Activated CD4-positive, alpha-beta T cell treated with anti-CD3 and anti-CD28 coated beads for 36 hours (primary cell): ENCODE measurements at regions not wholly inside any gene's neighbourhood (a gene's known extent, or its start where the extent isn't known, plus 50 kb on each side); places are given as distances from the start of the nearest gene placed in this dataset.

ENCODE experiments used
- ATAC-seq: fragments of 200-7000 bp; cut with Tn5 transposase; one replicate; pipeline ENCODE4 v1.10.0; 2021; ENCODE audit warnings: mild to moderate bottlenecking, moderate library complexity
- CTCF ChIA-PET: fragments of 350-600 bp; sonication (Branson Sonifier 250); formaldehyde crosslinking; loops from one replicate; lab custom pipeline; 2021; ENCODE audit warnings: antibody characterized with exemption; lab: Charles Lee
- POLR2A ChIA-PET: fragments of 350-600 bp; sonication (Branson Sonifier 250); formaldehyde crosslinking; loops from one replicate; lab custom pipeline; 2021; ENCODE audit warnings: antibody characterized with exemption, inconsistent platforms; lab: Charles Lee
- DNase-seq: peaks from one replicate; pipeline ENCODE4 v3.0.0-alpha.2; 2020
- H3K27ac Mint-ChIP-seq: one replicate; pipeline ENCODE4 v1.8.0; 2021; ENCODE audit warnings: mixed read lengths
- H3K27me3 Mint-ChIP-seq: one replicate; pipeline ENCODE4 v1.8.0; 2021; ENCODE audit warnings: mixed read lengths
- H3K36me3 Mint-ChIP-seq: one replicate; pipeline ENCODE4 v1.8.0; 2021; ENCODE audit warnings: low read depth, mixed read lengths
- H3K4me1 Mint-ChIP-seq: one replicate; pipeline ENCODE4 v1.8.0; 2021; ENCODE audit warnings: mixed read lengths
- H3K4me3 Mint-ChIP-seq: one replicate; pipeline ENCODE4 v1.8.0; 2021; ENCODE audit warnings: mild to moderate bottlenecking, moderate library complexity, mixed read lengths
- H3K9me3 Mint-ChIP-seq: one replicate; pipeline ENCODE4 v1.8.0; 2021; ENCODE audit warnings: low read depth, mixed read lengths
- intact Hi-C, 2 experiments: fragments of 100-400 bp; cut with DNase I in 1 of 2; cut with micrococcal nuclease in 1 of 2; formaldehyde crosslinking; loops; one replicate each; pipeline versions ENCODE4 v1.14.2 to v1.15.1; 2022 to 2024; cut with DNase I, micrococcal nuclease

- H3K4me1 Mint-ChIP-seq = no peaks in the 10 kb centered on the region
- no peak for DNase-seq
- H3K4me3 Mint-ChIP-seq = no peak overlapping the region
- H3K27me3 Mint-ChIP-seq = no peaks in the 10 kb centered on the region
- H3K36me3 Mint-ChIP-seq = no peaks in the 10 kb centered on the region
- ChIA-PET CTCF (no interaction called here), POLR2A (no interaction called here)
- intact Hi-C loops = no loop called here
- no peak overlapping the region for H3K27ac Mint-ChIP-seq
- H3K9me3 Mint-ChIP-seq = no peaks in the 10 kb centered on the region
- no peak for ATAC-seq
Observed at GRCh38 chr2:146853741-146854444, 990.9 kb upstream of the ACVR2A start.

- CTCF ChIA-PET = no interaction called here
- no peaks in the 10 kb centered on the region for H3K27me3 Mint-ChIP-seq
Observed at GRCh38 chr2:146852661-146853060, 992.2 kb upstream of the ACVR2A start.

GRCh38 chr2:146850746-146851145 is 994.1 kb upstream of the ACVR2A start:
- ATAC-seq (no peak), DNase-seq (no peak)
- Mint-ChIP-seq H3K27me3 (no peaks in the 10 kb centered on the region), H3K4me3 (no peak overlapping the region), H3K9me3 (no peaks in the 10 kb centered on the region), H3K4me1 (no peaks in the 10 kb centered on the region), H3K36me3 (no peaks in the 10 kb centered on the region), H3K27ac (no peak overlapping the region)
- intact Hi-C loops = no loop called here
- ChIA-PET POLR2A (no interaction called here), CTCF (no interaction called here)

More at GRCh38 chr2:146852661-146853060, 992.2 kb upstream of the ACVR2A start:
- Mint-ChIP-seq H3K4me1 (no peaks in the 10 kb centered on the region), H3K4me3 (no peak overlapping the region), H3K9me3 (no peaks in the 10 kb centered on the region), H3K36me3 (no peaks in the 10 kb centered on the region), H3K27ac (no peak overlapping the region)
- DNase-seq = no peak
- POLR2A ChIA-PET = no interaction called here
- ATAC-seq = no peak
- intact Hi-C loops = no loop called here

GRCh38 chr2:146847846-146848245 is 997.0 kb upstream of the ACVR2A start:
- CTCF ChIA-PET = no interaction called here

GRCh38 chr2:146844226-146844990 is 1000.4 kb upstream of the ACVR2A start:
- ChIA-PET POLR2A (no interaction called here), CTCF (no interaction called here)
- Mint-ChIP-seq H3K9me3 (no peaks in the 10 kb centered on the region), H3K36me3 (no peaks in the 10 kb centered on the region), H3K4me3 (no peak overlapping the region), H3K27ac (no peak overlapping the region), H3K4me1 (no peaks in the 10 kb centered on the region), H3K27me3 (peaks cover 2% of the 10 kb centered on the region)
- DNase-seq (no peak), ATAC-seq (no peak)
- intact Hi-C loops = no loop called here

More at GRCh38 chr2:146847846-146848245, 997.0 kb upstream of the ACVR2A start:
- Mint-ChIP-seq H3K36me3 (no peaks in the 10 kb centered on the region), H3K4me1 (no peaks in the 10 kb centered on the region), H3K9me3 (no peaks in the 10 kb centered on the region), H3K27ac (no peak overlapping the region), H3K4me3 (no peak overlapping the region), H3K27me3 (no peaks in the 10 kb centered on the region)
- DNase-seq (no peak), ATAC-seq (no peak)
- intact Hi-C loops = no loop called here
- POLR2A ChIA-PET = no interaction called here

GRCh38 chr2:146837857-146838256 is 1007.0 kb upstream of the ACVR2A start:
- H3K9me3 Mint-ChIP-seq = no peaks in the 10 kb centered on the region
- DNase-seq (no peak), ATAC-seq (no peak)
- no peaks in the 10 kb centered on the region for H3K36me3 Mint-ChIP-seq
- no peaks in the 10 kb centered on the region for H3K4me1 Mint-ChIP-seq
- no peak overlapping the region for H3K4me3 Mint-ChIP-seq
- H3K27ac Mint-ChIP-seq = no peak overlapping the region
- intact Hi-C loops = no loop called here
- ChIA-PET CTCF (interaction anchor here (0.6 kb wide), 1 partner anchor 1771 kb away, joined by 5 read pairs; no protein-coding TSS in a partner anchor), POLR2A (no interaction called here)
- peaks cover 2% of the 10 kb centered on the region for H3K27me3 Mint-ChIP-seq

- intact Hi-C loops = no loop called here
- Mint-ChIP-seq H3K27ac (no peak overlapping the region), H3K4me3 (no peak overlapping the region), H3K27me3 (no peaks in the 10 kb centered on the region), H3K9me3 (peaks cover 4% of the 10 kb centered on the region), H3K36me3 (no peaks in the 10 kb centered on the region), H3K4me1 (no peaks in the 10 kb centered on the region)
- no peak for ATAC-seq
- DNase-seq = no peak
- ChIA-PET CTCF (no interaction called here), POLR2A (no interaction called here)
Observed at GRCh38 chr2:146826388-146826787, 1018.4 kb upstream of the ACVR2A start.

- Mint-ChIP-seq H3K27me3 (no peaks in the 10 kb centered on the region), H3K36me3 (no peaks in the 10 kb centered on the region), H3K4me1 (no peaks in the 10 kb centered on the region), H3K4me3 (no peak overlapping the region), H3K9me3 (peaks cover 4% of the 10 kb centered on the region), H3K27ac (no peak overlapping the region)
- ATAC-seq (no peak), DNase-seq (no peak)
- intact Hi-C loops = no loop called here
- ChIA-PET POLR2A (no interaction called here), CTCF (interaction anchor here (0.6 kb wide), 1 partner anchor 1687 kb away, joined by 4 read pairs; no protein-coding TSS in a partner anchor)
Observed at GRCh38 chr2:146821836-146822316, 1023.0 kb upstream of the ACVR2A start.

- intact Hi-C loops = no loop called here
- no peak overlapping the region for H3K4me3 Mint-ChIP-seq
- peaks cover 4% of the 10 kb centered on the region for H3K9me3 Mint-ChIP-seq
- H3K27me3 Mint-ChIP-seq = no peaks in the 10 kb centered on the region
- no peak for ATAC-seq
- H3K27ac Mint-ChIP-seq = no peak overlapping the region
- no peak for DNase-seq
- CTCF ChIA-PET = no interaction called here
- no peaks in the 10 kb centered on the region for H3K4me1 Mint-ChIP-seq
- POLR2A ChIA-PET = no interaction called here
- no peaks in the 10 kb centered on the region for H3K36me3 Mint-ChIP-seq
Observed at GRCh38 chr2:146820672-146821071, 1024.2 kb upstream of the ACVR2A start.

GRCh38 chr2:146818122-146818521 is 1026.7 kb upstream of the ACVR2A start:
- Mint-ChIP-seq H3K4me1 (no peaks in the 10 kb centered on the region), H3K27ac (no peak overlapping the region)

GRCh38 chr2:146817613-146818012 is 1027.2 kb upstream of the ACVR2A start:
- DNase-seq (no peak), ATAC-seq (no peak)
- Mint-ChIP-seq H3K27me3 (no peaks in the 10 kb centered on the region), H3K4me1 (no peaks in the 10 kb centered on the region), H3K4me3 (no peak overlapping the region), H3K36me3 (no peaks in the 10 kb centered on the region), H3K27ac (no peak overlapping the region), H3K9me3 (peaks cover 3% of the 10 kb centered on the region)
- POLR2A ChIA-PET = no interaction called here
- CTCF ChIA-PET = no interaction called here
- intact Hi-C loops = no loop called here

More at GRCh38 chr2:146818122-146818521, 1026.7 kb upstream of the ACVR2A start:
- no peak overlapping the region for H3K4me3 Mint-ChIP-seq
- H3K36me3 Mint-ChIP-seq = no peaks in the 10 kb centered on the region
- DNase-seq = no peak
- H3K9me3 Mint-ChIP-seq = peaks cover 4% of the 10 kb centered on the region
- H3K27me3 Mint-ChIP-seq = no peaks in the 10 kb centered on the region
- POLR2A ChIA-PET = no interaction called here
- no peak for ATAC-seq
- intact Hi-C loops = no loop called here
- CTCF ChIA-PET = no interaction called here

- Mint-ChIP-seq H3K9me3 (peaks cover 3% of the 10 kb centered on the region), H3K27me3 (no peaks in the 10 kb centered on the region), H3K36me3 (no peaks in the 10 kb centered on the region), H3K27ac (no peak overlapping the region), H3K4me3 (no peak overlapping the region), H3K4me1 (no peaks in the 10 kb centered on the region)
- intact Hi-C loops = no loop called here
- POLR2A ChIA-PET = no interaction called here
- CTCF ChIA-PET = no interaction called here
- ATAC-seq = no peak
- DNase-seq = no peak
Observed at GRCh38 chr2:146814971-146815370, 1029.9 kb upstream of the ACVR2A start.
